Activated CD4-positive, alpha-beta T cell treated with anti-CD3 and anti-CD28 coated beads for 24 hours (primary cell): ENCODE measurements at regions not wholly inside any gene's neighbourhood (a gene's known extent, or its start where the extent isn't known, plus 50 kb on each side); places are given as distances from the start of the nearest gene placed in this dataset.
"Not testable (repeated sequence)": the region's sequence is repeated elsewhere in the genome, so short reads cannot be mapped to it uniquely, and the experiment has no call there.

ENCODE experiments used
- DNase-seq, 2 donors: peaks; one replicate each; pipeline ENCODE4 v3.0.0-alpha.2; 2020; ENCODE audit warnings: low read depth in 2 of 2

DNA sequence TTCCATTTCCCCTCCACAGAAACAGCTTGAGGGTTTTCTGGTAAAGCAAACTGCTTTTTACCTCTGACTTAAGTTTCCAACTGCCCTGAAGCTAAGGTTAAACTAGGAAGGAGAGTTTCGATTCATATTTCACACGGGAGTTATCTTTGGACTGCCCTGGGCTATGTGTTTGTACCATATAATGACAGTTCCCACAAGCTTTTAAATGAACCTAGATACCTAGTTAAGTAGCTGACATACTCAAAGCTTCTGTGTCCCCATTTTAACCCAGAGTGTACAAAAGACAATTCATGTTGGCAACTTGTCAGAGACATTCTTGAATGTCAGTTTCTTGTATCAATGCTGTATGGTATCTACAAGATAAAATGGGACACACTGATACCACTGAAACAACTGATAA is 1296.6 kb upstream of the IGFBP7 start:
- DNase-seq: no peak

DNA sequence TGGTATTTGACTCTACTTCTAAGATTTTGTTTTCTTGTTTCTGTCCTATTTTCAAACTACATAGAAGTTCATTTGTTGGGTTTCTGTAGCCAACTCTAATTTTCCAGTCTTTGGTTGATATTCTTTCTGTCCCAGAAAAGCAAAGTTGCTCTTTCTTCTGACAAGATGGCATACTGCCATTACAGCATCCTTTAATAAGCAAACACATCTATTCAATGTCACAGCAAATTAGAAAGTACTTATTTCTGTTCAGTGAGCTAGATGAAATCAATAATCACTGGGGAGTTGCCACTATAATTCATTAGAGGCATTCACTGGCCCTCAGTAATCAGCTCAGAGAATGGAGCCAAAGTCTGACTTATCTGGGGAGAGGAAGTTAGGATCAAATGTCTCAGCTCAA is 1258.0 kb upstream of the IGFBP7 start:
- DNase-seq: no peak

DNA sequence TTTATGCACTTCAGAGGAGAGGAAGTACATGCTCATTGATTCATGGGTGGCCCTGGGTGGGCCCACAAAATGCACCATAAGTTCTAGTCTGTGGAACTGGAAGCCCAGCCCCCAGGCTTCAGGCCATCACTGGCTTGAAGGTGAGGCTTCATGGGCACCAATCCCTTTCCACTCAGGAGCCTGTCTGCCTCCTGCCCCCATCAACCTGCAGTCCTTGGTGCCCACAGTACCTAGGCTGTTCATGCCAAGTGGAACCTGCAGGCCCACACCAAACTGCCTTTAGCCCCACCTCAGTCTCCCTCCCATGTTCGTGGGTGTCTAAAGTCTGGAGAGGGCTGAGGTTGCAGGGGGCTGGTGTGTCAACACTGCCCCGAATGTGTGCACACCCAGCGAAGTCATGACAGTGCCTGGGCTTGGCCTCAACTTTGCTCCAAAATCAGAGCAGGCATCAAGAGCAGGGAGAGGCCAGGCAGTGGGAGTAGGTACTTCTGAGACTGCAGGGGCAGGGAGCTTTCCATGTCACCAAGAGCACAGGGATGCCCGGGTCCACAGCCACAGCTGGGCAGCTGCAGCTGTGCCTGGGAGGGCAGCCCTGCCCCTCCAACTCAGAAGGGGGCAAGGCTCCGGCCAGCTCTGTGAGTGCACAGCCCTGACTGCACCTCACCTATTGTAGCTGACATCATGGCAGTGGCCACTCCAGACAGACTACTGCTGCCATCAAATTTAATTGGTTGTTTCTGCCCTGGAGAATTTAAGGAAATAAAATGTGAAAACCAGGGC is 1250.4 kb upstream of the IGFBP7 start:
- DNase-seq: no peak

DNA sequence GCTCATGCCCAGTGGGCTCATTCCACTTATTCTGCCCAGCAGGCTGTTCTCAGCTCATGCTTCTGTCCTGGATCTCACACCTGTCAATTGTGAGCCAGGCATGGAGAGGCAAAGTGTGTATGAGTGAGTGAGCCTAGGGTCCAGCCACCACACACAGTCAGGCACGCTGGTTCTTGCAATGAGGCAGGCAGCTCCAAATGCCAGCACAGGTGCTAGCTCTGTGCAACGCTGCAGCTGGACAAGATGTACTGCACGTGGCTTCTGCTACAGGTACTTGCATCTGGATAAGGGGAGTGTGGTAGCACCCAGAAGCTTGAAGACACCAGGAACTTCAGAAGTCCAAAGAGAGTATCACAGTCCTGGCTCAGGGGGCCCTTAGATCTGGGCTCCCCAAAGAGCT is 1249.4 kb upstream of the IGFBP7 start:
- DNase-seq: no peak

DNA sequence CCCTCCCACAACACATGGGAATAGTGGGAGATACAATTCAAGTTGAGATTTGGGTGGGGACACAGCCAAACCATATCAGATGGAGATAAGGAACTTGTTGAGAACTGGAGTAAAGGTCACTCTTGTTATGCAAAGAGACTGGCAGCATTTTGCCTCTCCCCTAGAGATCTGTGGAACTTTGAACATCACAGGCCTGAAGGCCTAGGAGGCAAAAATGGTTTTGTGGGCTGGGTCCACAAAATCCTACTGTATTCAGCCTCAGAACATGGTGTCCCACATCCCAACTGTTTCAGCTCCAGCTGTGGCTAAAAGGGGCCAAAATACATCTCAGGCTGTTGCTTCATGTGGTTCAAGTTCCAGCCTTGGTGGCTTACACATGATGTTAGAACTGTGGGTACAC is 1247.8 kb upstream of the IGFBP7 start:
- DNase-seq: no peak

DNA sequence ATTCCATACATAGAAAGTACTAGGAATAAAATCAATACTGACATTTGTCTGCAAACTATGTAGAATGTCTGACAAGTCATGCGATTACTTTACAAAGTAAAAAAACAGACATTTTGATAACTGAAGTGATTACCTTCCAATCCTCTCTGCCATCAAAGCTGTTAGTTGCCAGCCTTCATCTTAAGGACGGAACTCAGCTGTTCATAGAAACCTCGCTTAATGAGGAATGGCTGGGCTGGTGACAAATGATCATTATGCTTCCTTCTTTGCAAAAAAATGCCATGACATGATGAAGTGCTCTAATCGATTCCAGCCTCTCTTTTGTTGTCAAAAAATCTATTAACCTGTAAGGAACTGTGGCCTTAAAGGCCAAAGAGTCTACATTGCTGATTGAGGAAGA is 1214.9 kb upstream of the IGFBP7 start:
- no peak for DNase-seq

DNA sequence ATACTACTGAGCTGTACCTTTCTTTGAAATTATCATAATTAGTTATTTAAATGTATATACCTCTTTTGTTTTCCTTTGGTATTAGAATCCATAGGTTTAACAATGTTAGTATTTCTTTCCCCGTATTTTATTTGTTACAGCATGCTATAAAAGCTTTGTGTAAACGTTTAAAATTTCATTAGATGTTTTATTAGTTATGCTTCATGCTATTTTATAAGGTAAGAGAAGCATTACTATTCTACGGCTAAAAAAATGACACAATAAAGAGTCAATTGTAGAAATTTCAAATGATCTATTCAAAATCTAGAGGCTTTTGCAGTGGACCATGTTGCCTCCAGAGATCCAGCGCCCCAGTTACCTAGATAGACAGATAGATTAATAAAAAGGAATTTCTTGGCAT is 1203.3 kb upstream of the IGFBP7 start:
- no peak for DNase-seq

DNA sequence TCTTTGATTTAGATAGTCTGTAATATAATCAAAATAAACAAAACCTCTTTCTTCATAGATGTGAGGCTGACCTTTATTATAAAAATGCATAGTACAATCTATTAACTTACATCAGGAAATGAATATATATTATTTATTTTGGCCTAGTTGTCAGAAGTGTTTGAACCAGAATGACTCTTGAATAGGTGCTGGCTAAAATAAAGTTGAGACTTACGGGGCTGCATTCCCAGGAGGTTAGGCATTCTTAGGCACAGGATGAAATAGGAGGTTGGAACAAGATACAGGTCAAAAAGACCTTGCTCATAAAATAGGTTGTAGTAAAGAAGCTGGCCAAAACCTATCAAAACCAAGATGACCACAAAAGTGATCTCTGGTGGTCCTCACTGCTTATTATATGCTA is 1193.3 kb upstream of the IGFBP7 start:
- no peak for DNase-seq

DNA sequence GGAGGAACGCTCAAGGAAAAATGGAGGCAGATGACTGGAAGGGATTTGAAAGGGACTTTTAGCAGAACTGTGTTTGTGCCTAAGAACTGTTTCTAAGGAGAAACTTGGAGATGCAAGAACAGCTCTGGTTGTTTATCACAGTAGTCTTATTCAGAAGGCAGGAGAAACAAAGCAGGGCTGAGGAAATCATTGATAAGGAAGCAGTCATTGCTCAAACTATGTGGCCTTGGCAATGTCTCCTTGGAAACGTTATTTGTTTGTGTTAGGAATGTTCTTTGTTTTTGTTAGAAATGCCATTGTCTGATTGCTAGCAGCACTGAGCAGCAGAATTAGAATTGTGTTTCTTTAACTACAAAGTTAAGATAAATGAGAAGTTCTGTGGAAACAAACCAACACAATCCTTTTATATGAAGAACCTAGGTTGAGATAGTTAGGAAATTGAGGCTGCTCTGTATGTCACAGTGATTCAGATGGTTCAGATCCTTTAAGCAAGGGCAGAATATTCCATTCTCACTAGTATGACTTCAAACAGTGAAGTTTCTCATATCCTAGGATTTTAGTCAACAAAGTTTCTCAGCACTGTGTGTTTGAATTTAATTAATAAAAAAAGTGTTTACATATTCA is 1191.3 kb upstream of the IGFBP7 start:
- DNase-seq: no peak

DNA sequence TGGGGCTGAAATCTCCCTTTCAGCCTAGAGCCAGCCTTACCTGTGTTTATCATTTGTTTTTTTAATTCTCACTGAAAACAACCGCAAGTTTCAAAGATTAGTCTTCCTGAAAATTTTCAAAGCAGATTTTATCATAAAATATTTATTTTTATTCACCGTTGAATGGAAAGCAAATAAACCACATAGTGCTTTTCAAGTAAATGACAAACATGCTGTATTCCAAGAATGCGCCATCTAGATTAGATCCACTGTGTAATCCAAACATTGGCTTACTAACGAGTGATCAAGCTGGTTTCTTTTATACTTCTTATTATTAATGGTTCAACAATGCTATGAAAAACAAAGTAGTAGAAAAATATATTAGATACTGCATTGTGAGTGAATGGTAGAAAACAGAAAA is 1176.2 kb upstream of the IGFBP7 start:
- no peak for DNase-seq

DNA sequence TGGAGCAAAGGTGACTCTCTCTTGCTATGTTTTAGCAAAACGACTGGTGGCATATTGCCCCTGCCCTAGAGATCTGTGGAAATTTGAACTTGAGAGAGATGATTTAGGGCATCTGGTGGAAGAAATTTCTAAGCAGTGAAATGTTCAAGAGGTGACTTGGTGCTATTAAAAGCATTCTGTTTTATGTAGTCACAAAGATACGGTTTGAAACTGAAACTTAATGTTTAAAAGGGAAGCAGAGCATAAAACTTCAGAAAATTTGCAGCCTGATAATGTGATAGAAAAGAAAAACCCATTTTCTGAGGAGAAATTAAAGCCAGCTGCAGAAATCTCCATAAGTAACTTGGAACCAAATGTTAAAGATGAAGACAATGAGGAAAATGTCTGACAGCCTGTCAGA is 1170.7 kb upstream of the IGFBP7 start:
- DNase-seq: not testable (repeated sequence)

DNA sequence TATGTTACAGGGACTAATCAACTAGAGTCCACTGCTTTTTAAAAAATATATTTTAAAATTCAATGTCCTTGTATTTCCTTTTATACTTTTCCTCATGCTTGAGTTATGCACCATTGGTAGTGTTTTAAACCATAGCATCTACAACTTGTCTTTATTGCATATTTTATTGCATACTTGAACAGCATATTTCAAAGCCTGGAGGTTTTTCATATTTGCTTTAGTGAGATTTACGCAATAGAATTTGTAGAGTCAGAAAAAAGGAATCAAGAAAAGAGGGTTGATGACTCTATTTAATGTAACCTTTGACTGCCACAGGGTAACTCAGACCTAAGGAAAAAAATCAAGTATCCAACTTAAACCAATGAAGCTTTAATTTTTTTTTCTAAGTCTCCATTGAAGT is 1165.7 kb upstream of the IGFBP7 start:
- no peak for DNase-seq

DNA sequence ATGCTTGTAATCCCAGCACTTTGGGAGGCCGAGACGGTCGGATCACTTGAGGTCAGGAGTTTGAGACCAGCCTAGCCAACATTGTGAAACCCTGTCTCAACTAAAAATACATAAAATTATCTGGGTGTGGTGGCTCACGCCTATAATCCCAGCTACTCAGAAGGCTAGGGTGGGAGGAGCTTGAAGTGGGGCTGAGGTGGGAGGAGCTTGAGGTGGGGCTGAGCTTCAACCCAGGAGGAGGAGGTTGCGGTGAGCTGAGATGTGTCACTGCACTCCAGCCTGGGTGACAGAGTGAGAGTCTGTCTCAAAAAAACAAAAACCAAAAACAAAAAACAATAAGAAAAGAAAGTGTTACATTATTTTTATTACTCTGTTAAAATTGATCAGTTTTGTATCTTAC is 1164.4 kb upstream of the IGFBP7 start:
- DNase-seq: no peak

DNA sequence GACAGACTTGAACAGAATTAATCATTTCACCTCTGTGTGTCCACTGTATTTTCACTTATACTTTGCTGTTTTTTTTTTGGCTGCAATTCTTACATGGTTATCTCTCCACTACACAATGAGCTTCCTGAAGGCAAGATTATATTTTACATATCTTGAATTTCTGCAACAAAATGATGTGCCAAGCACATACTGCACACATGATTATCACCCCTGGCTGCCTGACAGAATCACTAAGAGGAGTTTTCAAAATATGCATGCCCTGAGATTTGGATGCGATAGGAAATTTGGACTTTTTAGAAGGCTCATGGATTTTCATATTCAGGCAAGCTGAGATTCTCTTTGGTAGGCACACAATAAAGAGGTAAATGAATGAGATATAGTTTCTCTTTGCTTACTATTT is 1162.1 kb upstream of the IGFBP7 start:
- DNase-seq: no peak

DNA sequence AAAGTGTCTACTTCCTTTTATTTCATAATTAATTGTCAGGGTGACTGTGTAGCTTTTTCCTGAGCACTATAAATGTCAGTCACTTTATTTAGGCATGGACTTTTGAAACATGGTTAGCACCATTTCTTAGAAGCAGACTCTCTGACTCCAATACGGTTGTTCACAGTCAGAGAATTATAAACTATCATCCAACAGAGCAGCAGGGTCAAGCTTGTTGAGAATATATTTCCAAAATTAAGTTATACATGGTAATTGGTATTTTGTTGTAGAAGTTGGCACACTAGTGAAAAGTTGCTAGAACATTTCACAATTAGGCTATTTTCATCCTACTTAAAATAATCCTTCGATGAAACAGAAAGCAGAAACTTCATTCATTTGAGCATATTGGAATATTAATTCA is 1155.5 kb upstream of the IGFBP7 start:
- DNase-seq: no peak

DNA sequence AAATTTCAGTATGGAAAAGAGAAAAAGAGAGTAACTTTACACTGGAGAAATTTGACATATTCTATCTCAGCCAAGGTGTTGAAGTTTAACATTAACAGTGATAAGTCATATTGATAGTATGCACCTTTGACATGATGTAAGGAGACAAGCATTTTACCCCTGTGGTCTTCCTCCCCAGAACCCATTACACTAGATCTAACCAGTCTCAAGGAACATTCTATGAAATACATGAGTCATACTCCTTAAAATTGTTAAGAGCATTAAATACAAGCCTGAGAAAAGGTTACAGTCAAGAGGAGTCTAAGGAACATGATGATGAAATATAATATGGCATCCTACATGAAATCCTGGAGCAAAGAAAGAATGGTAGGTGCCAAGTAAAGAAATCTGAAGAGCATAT is 1151.3 kb upstream of the IGFBP7 start:
- no peak for DNase-seq

DNA sequence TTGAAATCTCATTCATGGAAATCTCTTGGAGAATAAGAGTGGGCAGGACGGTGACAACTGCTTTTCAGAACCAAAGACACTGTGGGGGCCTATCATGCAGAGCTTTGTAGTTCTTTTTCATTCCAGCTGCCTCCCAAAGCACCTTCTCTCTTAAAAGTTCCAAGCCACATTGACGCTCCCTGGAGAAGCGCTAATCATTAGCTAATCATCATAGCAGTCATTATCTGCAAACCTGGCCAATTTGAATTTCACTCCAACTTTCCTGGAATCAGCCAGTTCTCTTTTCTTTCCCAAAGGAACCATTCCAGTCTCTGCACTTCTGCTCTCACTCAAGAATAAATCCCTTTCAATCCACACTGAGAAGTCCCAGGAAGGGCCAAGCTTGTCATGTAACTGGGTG is 1144.1 kb upstream of the IGFBP7 start:
- DNase-seq: no peak

DNA sequence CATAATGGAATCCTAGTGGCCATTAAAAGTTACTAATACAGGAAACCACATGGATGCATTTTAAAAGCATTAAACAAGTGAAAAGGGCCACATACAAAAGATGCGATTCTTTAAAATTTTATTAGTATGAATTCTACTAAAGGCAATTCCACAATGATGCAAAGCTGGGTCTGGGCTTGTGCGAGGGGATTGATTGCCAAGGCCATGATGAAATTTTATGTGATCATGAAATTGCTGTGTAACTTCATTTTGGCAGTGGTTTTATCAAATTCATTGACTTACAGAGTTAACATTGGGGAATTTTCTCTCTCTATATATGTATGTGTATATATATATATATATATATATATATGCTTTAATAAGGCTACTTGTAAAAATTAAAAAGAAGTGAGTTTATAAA is 1142.5 kb upstream of the IGFBP7 start:
- no peak for DNase-seq

DNA sequence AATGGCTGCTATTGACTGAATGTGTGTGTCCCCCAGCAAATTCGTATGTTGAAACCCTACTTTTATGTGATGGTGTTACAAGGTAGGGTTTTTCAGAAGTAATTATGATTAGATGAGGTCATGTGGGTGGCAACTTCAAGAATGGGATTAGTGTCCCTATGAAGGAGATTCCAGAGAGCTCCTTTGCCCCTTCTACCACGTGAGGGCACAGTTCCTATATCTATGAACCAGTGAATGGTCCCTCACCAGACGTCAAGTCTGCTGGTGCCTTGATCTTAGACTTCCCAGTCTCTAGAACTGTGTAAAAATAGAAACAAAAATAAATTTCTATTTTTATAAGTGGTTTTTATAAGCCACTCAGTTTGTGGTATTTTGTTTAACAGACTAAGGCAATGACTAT is 1137.6 kb upstream of the IGFBP7 start:
- no peak for DNase-seq

DNA sequence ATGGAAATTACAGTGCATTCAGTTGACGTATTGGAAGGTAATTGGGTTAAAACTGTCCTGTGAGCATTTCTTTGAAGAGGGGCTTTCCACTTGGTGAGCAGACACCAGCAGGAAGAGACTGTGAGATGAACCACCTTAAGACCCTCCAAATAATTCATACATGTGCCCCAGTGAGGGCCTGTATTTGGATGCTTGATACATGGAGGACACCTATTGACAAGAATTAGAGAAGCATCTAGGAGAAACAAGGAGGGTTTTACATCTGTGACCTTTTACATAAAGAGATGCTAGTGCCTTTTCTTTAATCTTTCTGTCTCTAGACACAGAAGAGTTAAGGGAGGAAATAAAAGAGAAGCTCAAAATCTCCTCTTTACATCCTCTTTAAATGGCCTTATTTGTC is 1115.3 kb upstream of the IGFBP7 start:
- DNase-seq: no peak

DNA sequence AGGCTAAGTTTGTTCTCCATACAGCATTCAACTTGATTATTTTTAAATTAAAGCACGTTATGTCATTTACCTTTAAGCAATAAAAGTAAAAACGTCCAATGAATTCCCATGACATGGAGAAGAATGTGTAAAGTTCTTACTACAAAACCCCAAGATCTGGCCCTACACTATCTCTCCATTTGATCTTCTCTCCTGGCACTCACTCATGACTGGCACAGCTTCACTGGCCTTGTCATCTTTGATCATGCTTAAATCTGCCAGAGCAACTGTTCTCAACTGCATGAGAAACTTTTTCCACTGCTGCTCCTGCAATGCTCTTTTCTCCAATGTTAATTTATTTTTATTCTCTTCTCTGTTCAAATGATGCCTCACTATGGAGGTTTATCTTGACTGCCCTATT is 1109.0 kb upstream of the IGFBP7 start:
- DNase-seq: no peak

DNA sequence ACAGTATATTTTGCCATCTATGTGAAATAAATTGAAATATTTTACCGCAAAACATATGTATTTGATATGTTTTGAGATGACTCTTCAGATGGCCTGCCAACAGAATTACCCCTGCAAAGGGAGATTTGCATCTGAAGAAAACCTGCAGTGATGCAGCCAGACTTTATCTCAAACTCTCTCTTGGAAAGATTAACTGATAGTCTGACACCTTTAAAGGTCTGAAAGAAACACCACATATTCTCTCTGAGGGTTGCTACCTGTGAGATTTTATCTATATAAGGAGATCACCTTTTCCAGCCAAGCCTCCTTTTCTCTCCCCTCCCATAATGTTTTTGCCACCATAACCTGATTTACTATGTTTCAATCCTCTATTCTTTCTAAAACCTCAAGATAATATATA is 1106.3 kb upstream of the IGFBP7 start:
- DNase-seq: no peak

DNA sequence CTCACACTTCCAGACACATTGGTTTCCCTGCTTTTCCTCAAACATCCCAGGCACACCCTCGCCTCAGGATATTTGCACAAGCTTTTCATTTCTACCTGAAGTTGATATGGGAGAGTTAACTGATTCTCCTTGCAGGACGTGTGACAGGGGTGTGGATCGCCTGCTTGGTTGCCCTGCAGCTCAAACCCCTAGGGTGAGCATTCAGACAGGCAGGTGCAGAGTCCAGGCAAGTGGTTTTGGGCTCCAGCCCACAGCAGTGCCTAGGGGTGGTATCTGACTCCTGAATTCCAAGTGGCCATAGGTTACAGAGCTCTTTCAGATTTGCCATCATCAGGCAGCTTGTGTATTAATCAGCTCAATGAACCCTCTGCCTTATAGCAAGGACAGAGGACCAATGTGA is 1104.2 kb upstream of the IGFBP7 start:
- DNase-seq: no peak

DNA sequence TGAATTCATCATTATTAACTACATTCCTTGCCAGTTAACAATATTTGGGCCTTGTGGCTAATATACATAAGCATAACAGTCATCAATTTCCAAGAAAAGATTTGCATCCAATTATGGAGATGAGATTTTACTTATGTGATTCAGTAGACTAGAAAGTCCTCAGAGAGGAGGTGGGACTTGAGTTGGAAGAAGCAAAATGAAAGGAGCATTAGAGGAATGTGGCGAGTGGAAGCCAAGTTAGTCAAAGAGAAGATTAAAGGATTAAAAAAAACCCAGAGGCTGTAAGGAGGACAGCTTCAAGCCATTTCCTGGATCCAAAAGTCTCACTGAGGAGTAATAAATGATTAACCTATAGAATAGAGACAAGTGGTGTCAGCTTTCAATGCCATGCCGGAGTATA is 1099.4 kb upstream of the IGFBP7 start:
- no peak for DNase-seq
